Progenitor cell of endocrine pancreas (in vitro differentiated cells): ENCODE measurements at regions not wholly inside any gene's neighbourhood (a gene's known extent, or its start where the extent isn't known, plus 50 kb on each side); places are given as distances from the start of the nearest gene placed in this dataset.
A peak's percentile ranks its signal among the peaks of the same experiment; 100 is the strongest.

Experiments used
- DNase-seq: peaks from one replicate; pipeline ENCODE4 v3.0.0; 2021; ENCODE audit warnings: low spot score; ENCODE audit not compliant: unreplicated experiment
- H3K27ac Mint-ChIP-seq: 2 replicates; pipeline ENCODE4 v1.8.0; 2021; ENCODE audit warnings: mild to moderate bottlenecking, moderate library complexity, mixed read lengths
- H3K27me3 Mint-ChIP-seq: 2 replicates; pipeline ENCODE4 v1.8.0; 2021; ENCODE audit warnings: mixed read lengths
- H3K36me3 Mint-ChIP-seq: 2 replicates; pipeline ENCODE4 v1.8.0; 2022; ENCODE audit warnings: mixed read lengths; ENCODE audit not compliant: insufficient read depth
- H3K4me1 Mint-ChIP-seq: 2 replicates; pipeline ENCODE4 v1.8.0; 2021; ENCODE audit warnings: low read depth, mixed read lengths
- H3K4me3 Mint-ChIP-seq: 2 replicates; pipeline ENCODE4 v1.8.0; 2021; ENCODE audit warnings: low read depth, mild to moderate bottlenecking, moderate library complexity, mixed read lengths
- H3K9me3 Mint-ChIP-seq: 2 replicates; pipeline ENCODE4 v1.8.0; 2021; ENCODE audit warnings: low read depth, mixed read lengths
- CTCF ChIP-seq: fragments of 200-600 bp; sonication (generic); IDR thresholded peaks from one replicate; pipeline ENCODE4 v1.5.0; 2021; ENCODE audit warnings: antibody characterized with exemption, mild to moderate bottlenecking; ENCODE audit not compliant: unreplicated experiment

- H3K27ac Mint-ChIP-seq, result peak overlapping the region; percentile 76
- no peaks in the 10 kb centered on the region for H3K9me3 Mint-ChIP-seq
- no peaks in the 10 kb centered on the region for H3K27me3 Mint-ChIP-seq
- no peaks in the 10 kb centered on the region for H3K36me3 Mint-ChIP-seq
- peaks cover 30% of the 10 kb centered on the region for H3K4me1 Mint-ChIP-seq
- H3K4me3 Mint-ChIP-seq, result no peak overlapping the region
- no peak for DNase-seq
- no peak for TF ChIP-seq CTCF
Measured at GRCh38 chr12:75959060-75959459, 72.5 kb downstream of the PHLDA1 start.

- no peaks in the 10 kb centered on the region for H3K36me3 Mint-ChIP-seq
- TF ChIP-seq CTCF, result no peak
- H3K9me3 Mint-ChIP-seq, result no peaks in the 10 kb centered on the region
- H3K27ac Mint-ChIP-seq, result peak overlapping the region; percentile 73
- H3K27me3 Mint-ChIP-seq, result no peaks in the 10 kb centered on the region
- peaks cover 51% of the 10 kb centered on the region for H3K4me1 Mint-ChIP-seq
- DNase-seq, result no peak
- no peak overlapping the region for H3K4me3 Mint-ChIP-seq
Measured at GRCh38 chr12:75955251-75955650, 76.3 kb downstream of the PHLDA1 start.

GRCh38 chr12:75954749-75955148 lies 76.8 kb downstream of the PHLDA1 start:
- Mint-ChIP-seq H3K36me3 (no peaks in the 10 kb centered on the region), H3K4me1 (peaks cover 46% of the 10 kb centered on the region), H3K27me3 (no peaks in the 10 kb centered on the region), H3K4me3 (no peak overlapping the region), H3K27ac (no peak overlapping the region), H3K9me3 (no peaks in the 10 kb centered on the region)
- DNase-seq, result no peak
- no peak for TF ChIP-seq CTCF

- no peaks in the 10 kb centered on the region for H3K36me3 Mint-ChIP-seq
- H3K9me3 Mint-ChIP-seq, result no peaks in the 10 kb centered on the region
- no peak for TF ChIP-seq CTCF
- DNase-seq, result no peak
- H3K4me1 Mint-ChIP-seq, result peaks cover 40% of the 10 kb centered on the region
- H3K27me3 Mint-ChIP-seq, result no peaks in the 10 kb centered on the region
- H3K27ac Mint-ChIP-seq, result peak overlapping the region; percentile 12
- no peak overlapping the region for H3K4me3 Mint-ChIP-seq
Measured at GRCh38 chr12:75954041-75954440, 77.5 kb downstream of the PHLDA1 start.

- DNase-seq, result no peak
- Mint-ChIP-seq H3K4me3 (no peak overlapping the region), H3K36me3 (no peaks in the 10 kb centered on the region), H3K27ac (peak overlapping the region; percentile 14), H3K4me1 (peaks cover 34% of the 10 kb centered on the region), H3K27me3 (no peaks in the 10 kb centered on the region), H3K9me3 (no peaks in the 10 kb centered on the region)
- no peak for TF ChIP-seq CTCF
Measured at GRCh38 chr12:75953312-75953906, 78.2 kb downstream of the PHLDA1 start.
